H1 (cell line): ENCODE measurements at regions not wholly inside any gene's neighbourhood (a gene's known extent, or its start where the extent isn't known, plus 50 kb on each side); places are given as distances from the start of the nearest gene placed in this dataset.

Source experiments
- CTCF ChIA-PET: fragments of 300-600 bp; sonication (Branson Sonifier 250); formaldehyde crosslinking; loops from one replicate; lab custom pipeline; 2021; ENCODE audit not compliant: partially characterized antibody; lab: Charles Lee
- POLR2A ChIA-PET: fragments of 300-600 bp; sonication (Branson Sonifier 250); formaldehyde crosslinking; loops from one replicate; lab custom pipeline; 2021; ENCODE audit warnings: inconsistent platforms; ENCODE audit not compliant: partially characterized antibody; lab: Charles Lee
- DNase-seq, 2 experiments: peaks; one replicate each; pipeline versions ENCODE4 v3.0.0 to v3.0.0-alpha.2; 2010 to 2022; ENCODE audit warnings: low spot score in 2 of 2, low read depth in 1 of 2, mixed read lengths in 1 of 2
- FAIRE-seq: peaks from 2 replicates; lab custom pipeline; 2011; peaks lifted over from hg19 to GRCh38; lab: Jason Lieb, UNC
- H2AFZ ChIP-seq: 2 replicates; pipeline ENCODE4 v1.8.1; 2012; ENCODE audit warnings: low read length, inconsistent platforms
- H2AK5ac ChIP-seq: 2 replicates; pipeline ENCODE4 v1.6.1; 2013; ENCODE audit warnings: low read depth, low read length
- H2BK120ac ChIP-seq: replicated peaks from 2 replicates; pipeline ENCODE3; 2013; ENCODE audit warnings: low read depth, low read length, inconsistent platforms
- H2BK12ac ChIP-seq: 2 replicates; pipeline ENCODE4 v1.6.1; 2013; ENCODE audit warnings: low read depth, low read length
- H2BK15ac ChIP-seq: 2 replicates; pipeline ENCODE4 v1.6.1; 2013; ENCODE audit warnings: low read length
- H2BK20ac ChIP-seq: 2 replicates; pipeline ENCODE4 v1.6.1; 2013; ENCODE audit warnings: low read length
- H2BK5ac ChIP-seq: 2 replicates; pipeline ENCODE4 v1.6.1; 2013; ENCODE audit warnings: low read depth, low read length
- H3K14ac ChIP-seq: 2 replicates; pipeline ENCODE4 v1.6.1; 2013; ENCODE audit warnings: inconsistent platforms; ENCODE audit not compliant: insufficient read length
- H3K18ac ChIP-seq: 2 replicates; pipeline ENCODE4 v1.6.1; 2013; ENCODE audit warnings: low read length; ENCODE audit errors: extremely low read depth
- H3K23ac ChIP-seq: 2 replicates; pipeline ENCODE4 v1.6.1; 2013; ENCODE audit warnings: inconsistent platforms; ENCODE audit not compliant: insufficient read length
- H3K23me2 ChIP-seq: 2 replicates; pipeline ENCODE4 v1.6.1; 2013; ENCODE audit warnings: low read depth, low read length
- H3K27ac ChIP-seq: 2 replicates; pipeline ENCODE4 v1.6.1; 2011; ENCODE audit warnings: low read depth, low read length, inconsistent platforms
- H3K27me3 ChIP-seq, 4 experiments: replicated peaks in 1 of 4; 1 replicate in 1 of 4; 2 replicates in 3 of 4; pipeline versions ENCODE4 v1.6.1 to v1.8.1; 2011 to 2013; ENCODE audit warnings: low read length in 3 of 4, mild to moderate bottlenecking in 3 of 4, inconsistent platforms in 2 of 4, mixed read lengths in 2 of 4, moderate library complexity in 1 of 4; ENCODE audit not compliant: control insufficient read depth in 3 of 4, insufficient read depth in 3 of 4; ENCODE audit errors: extremely low read depth in 1 of 4
- H3K36me3 ChIP-seq, 4 experiments: 2 replicates each; pipeline versions ENCODE4 v1.6.1 to v1.8.1; 2011 to 2013; ENCODE audit warnings: mild to moderate bottlenecking in 4 of 4, low read length in 3 of 4, moderate library complexity in 2 of 4, control low read depth in 1 of 4, inconsistent platforms in 1 of 4; ENCODE audit not compliant: insufficient read depth in 4 of 4, control insufficient read depth in 2 of 4
- H3K4ac ChIP-seq: replicated peaks from 2 replicates; pipeline ENCODE3; 2013; ENCODE audit warnings: low read length, low read depth, mixed read lengths, inconsistent platforms; ENCODE audit not compliant: insufficient read length
- H3K4me1 ChIP-seq, 4 experiments: replicated peaks in 1 of 4; 1 replicate in 1 of 4; 2 replicates in 3 of 4; pipeline versions ENCODE4 v1.6.1 to v1.8.1; 2011 to 2013; ENCODE audit warnings: low read length in 3 of 4, inconsistent platforms in 2 of 4, mixed read lengths in 1 of 4; ENCODE audit not compliant: insufficient read depth in 4 of 4, control insufficient read depth in 3 of 4
- H3K4me2 ChIP-seq, 2 experiments: 2 replicates each; pipeline versions ENCODE4 v1.6.1 to v1.8.1; 2011 to 2013; ENCODE audit warnings: low read depth in 2 of 2, low read length in 2 of 2, control low read depth in 1 of 2, inconsistent platforms in 1 of 2, mild to moderate bottlenecking in 1 of 2; ENCODE audit not compliant: insufficient read depth in 1 of 2
- H3K4me3 ChIP-seq, 4 experiments: fragments of 200-600, 300-600 bp in 1 of 4; sonication (generic), shearing (Covaris generic), sonication (Bioruptor Twin) in 1 of 4; 2 replicates each; pipeline versions ENCODE4 v1.5.1 to v1.8.1; 2011 to 2016; ENCODE audit warnings: low read length in 4 of 4, low read depth in 3 of 4, control low read depth in 2 of 4, inconsistent platforms in 2 of 4, mild to moderate bottlenecking in 2 of 4, mixed read lengths in 1 of 4, moderate library complexity in 1 of 4; ENCODE audit not compliant: insufficient read depth in 2 of 4; ENCODE audit errors: extremely low read depth in 1 of 4
- H3K56ac ChIP-seq: replicated peaks from 2 replicates; pipeline ENCODE3; 2013; ENCODE audit warnings: low read depth, mild to moderate bottlenecking, mixed read lengths, low read length, inconsistent platforms; ENCODE audit not compliant: insufficient read length
- H3K79me1 ChIP-seq: 2 replicates; pipeline ENCODE4 v1.6.1; 2013; ENCODE audit warnings: low read depth, low read length, control low read depth
- H3K79me2 ChIP-seq, 2 experiments: 2 replicates each; pipeline versions ENCODE4 v1.6.1 to v1.8.1; 2012 to 2013; ENCODE audit warnings: low read length in 2 of 2, mild to moderate bottlenecking in 2 of 2, inconsistent platforms in 1 of 2; ENCODE audit not compliant: insufficient read depth in 2 of 2, control insufficient read depth in 1 of 2
- H3K9ac ChIP-seq, 4 experiments: replicated peaks in 1 of 4; 1 replicate in 1 of 4; 2 replicates in 3 of 4; pipeline versions ENCODE4 v1.6.1 to v1.8.1; 2011 to 2013; ENCODE audit warnings: low read depth in 3 of 4, low read length in 3 of 4, control low read depth in 2 of 4, mild to moderate bottlenecking in 2 of 4, moderate library complexity in 2 of 4, inconsistent platforms in 1 of 4; ENCODE audit errors: extremely low read depth in 1 of 4
- H3K9me3 ChIP-seq, 2 experiments: 2 replicates each; pipeline versions ENCODE4 v1.6.1 to v1.8.1; 2012 to 2013; ENCODE audit warnings: mild to moderate bottlenecking in 2 of 2, moderate library complexity in 2 of 2, control low read depth in 1 of 2, inconsistent platforms in 1 of 2, low read depth in 1 of 2, low read length in 1 of 2, mixed read lengths in 1 of 2; ENCODE audit not compliant: insufficient read depth in 2 of 2
- H4K20me1 ChIP-seq, 2 experiments: replicated peaks in 1 of 2; 2 replicates each; pipeline versions ENCODE3 to v1.8.1; 2011 to 2013; ENCODE audit warnings: inconsistent platforms in 2 of 2, low read length in 2 of 2, mild to moderate bottlenecking in 1 of 2; ENCODE audit not compliant: insufficient read depth in 2 of 2, control insufficient read depth in 1 of 2
- H4K5ac ChIP-seq: 2 replicates; pipeline ENCODE4 v1.6.1; 2013; ENCODE audit warnings: low read length, low read depth, mixed read lengths, inconsistent platforms; ENCODE audit not compliant: insufficient read length
- H4K8ac ChIP-seq: 2 replicates; pipeline ENCODE4 v1.8.0; 2013; ENCODE audit warnings: mild to moderate bottlenecking, moderate library complexity, low read length, inconsistent platforms; ENCODE audit not compliant: insufficient read depth; ENCODE audit errors: extremely low read depth
- H4K91ac ChIP-seq: replicated peaks from 2 replicates; pipeline ENCODE3; 2013; ENCODE audit warnings: low read length, mixed read lengths, inconsistent platforms; ENCODE audit not compliant: insufficient read length
- ATF3 ChIP-seq: IDR thresholded peaks from 2 replicates; pipeline ENCODE4 v1.6.1; 2011; ENCODE audit warnings: low read depth, mild to moderate bottlenecking, low read length; ENCODE audit not compliant: insufficient read depth
- CEBPB ChIP-seq: IDR thresholded peaks from 2 replicates; pipeline ENCODE4 v1.6.1; 2012; ENCODE audit warnings: low read depth, low read length
- CREB1 ChIP-seq: IDR thresholded peaks from 2 replicates; pipeline ENCODE4 v1.6.1; 2012; ENCODE audit warnings: inconsistent platforms
- GABPA ChIP-seq: IDR thresholded peaks from 2 replicates; pipeline ENCODE4 v1.6.1; 2011; ENCODE audit warnings: mild to moderate bottlenecking, low read length, moderate library complexity, borderline replicate concordance; ENCODE audit not compliant: insufficient read depth
- GTF2F1 ChIP-seq: IDR thresholded peaks from 2 replicates; pipeline ENCODE4 v1.6.1; 2012; ENCODE audit warnings: low read depth, low read length, improper control_type of control experiment, borderline replicate concordance
- JUN ChIP-seq: IDR thresholded peaks from 2 replicates; pipeline ENCODE4 v1.6.1; 2011; ENCODE audit warnings: low read depth, mild to moderate bottlenecking, improper control_type of control experiment, low read length
- JUND ChIP-seq: IDR thresholded peaks from 2 replicates; pipeline ENCODE4 v1.6.1; 2011; ENCODE audit warnings: mild to moderate bottlenecking, improper control_type of control experiment, low read length
- NANOG ChIP-seq: IDR thresholded peaks from 2 replicates; pipeline ENCODE4 v1.6.1; 2011; ENCODE audit warnings: low read length, low read depth, mild to moderate bottlenecking, inconsistent platforms; ENCODE audit not compliant: insufficient read depth, poor library complexity, severe bottlenecking
- NRF1 ChIP-seq: IDR thresholded peaks from 2 replicates; pipeline ENCODE4 v1.6.1; 2011; ENCODE audit warnings: mild to moderate bottlenecking, low read depth, low read length, improper control_type of control experiment
- SP1 ChIP-seq: IDR thresholded peaks from 2 replicates; pipeline ENCODE4 v1.6.1; 2011; ENCODE audit warnings: low read depth, low read length
- TCF12 ChIP-seq: IDR thresholded peaks from 2 replicates; pipeline ENCODE4 v1.6.1; 2011; ENCODE audit warnings: low read depth, mild to moderate bottlenecking, low read length
- USF2 ChIP-seq: IDR thresholded peaks from 2 replicates; pipeline ENCODE4 v1.6.1; 2011; ENCODE audit warnings: low read length, improper control_type of control experiment
- whole genome bisulfite sequencing, 2 experiments: shearing (Covaris generic) in 1 of 2; methylation state at CpG; one replicate each; pipeline versions ENCODE4 v1.1.6 to v1.1.7; 2013 to 2015; ENCODE audit warnings: low lambda C conversion rate in 2 of 2, mixed read lengths in 2 of 2, inconsistent platforms in 1 of 2, low coverage in 1 of 2, missing lambda C conversion rate in 1 of 2; ENCODE audit not compliant: insufficient replicate concordance in 2 of 2, insufficient coverage in 1 of 2, insufficient read length in 1 of 2; ENCODE audit errors: extremely low coverage in 1 of 2, missing lambda C conversion rate in 1 of 2; 5-methylcytosine and 5-hydroxymethylcytosine counted together

GRCh38 chr14:101234244-101234937, 326.9 kb upstream of the DIO3 start:
- H3K4me3 ChIP-seq: no peak overlapping the region
- H2BK5ac ChIP-seq: no peak overlapping the region; the same call in 1 of the 2 replicates
- peaks cover 0 to 6% (median 0%) of the 10 kb centered on the region in 4 experiments; a peak in 3 of 7 replicates for H3K4me1 ChIP-seq
- 0 out of 2 replicates have a peak overlapping the region, but pooled peaks have one; percentile 68 for H2BK12ac ChIP-seq
- 85% methylated on average over 9 of the region's 23 CpGs; no CpG with 5 or more reads in 1 of the 2 experiments for WGBS, 2 experiments
- DNase-seq: no peak
- no peak overlapping the region; the same call in 1 of the 2 replicates for H3K18ac ChIP-seq
- no peaks in the 10 kb centered on the region for H3K23me2 ChIP-seq
- no peak overlapping the region for H3K23ac ChIP-seq
- ChIA-PET CTCF (interaction anchor here (0.5 to 4.7 kb wide), 31 partner anchors 9 to 394 kb away, joined by 3 to 24 read pairs (median 4); no protein-coding TSS in a partner anchor), POLR2A (no interaction called here)
- H3K4ac ChIP-seq: peak overlapping the region; percentile 36
- H3K56ac ChIP-seq: no peak overlapping the region
- H2AFZ ChIP-seq: no peak overlapping the region
- H3K27me3 ChIP-seq: no peaks in the 10 kb centered on the region; a peak in 1 of 7 replicates
- H3K4me2 ChIP-seq: no peak overlapping the region
- no peak overlapping the region for H2BK20ac ChIP-seq
- no peak overlapping the region for H4K5ac ChIP-seq
- H2BK15ac ChIP-seq: peak overlapping the region; percentile 84; the same call in 1 of the 2 replicates
- no peaks in the 10 kb centered on the region for H3K36me3 ChIP-seq
- H4K8ac ChIP-seq: peak overlapping the region; percentile 71
- H3K79me1 ChIP-seq: no peaks in the 10 kb centered on the region
- H2BK120ac ChIP-seq: no peak overlapping the region
- no peaks in the 10 kb centered on the region for H3K9me3 ChIP-seq
- H2AK5ac ChIP-seq: no peak overlapping the region
- no peak for FAIRE-seq
- no peak overlapping the region for H3K14ac ChIP-seq
- H4K20me1 ChIP-seq: peaks cover 0 to 3% of the 10 kb centered on the region in 2 experiments
- no peak overlapping the region for H4K91ac ChIP-seq
- H3K27ac ChIP-seq: no peak overlapping the region
- H3K9ac ChIP-seq: no peak overlapping the region
- no peaks in the 10 kb centered on the region for H3K79me2 ChIP-seq
- TF ChIP-seq JUN (no peak), CREB1 (no peak), ATF3 (no peak), GTF2F1 (no peak), USF2 (no peak), JUND (no peak), GABPA (no peak), TCF12 (no peak), NANOG (no peak), CEBPB (no peak), SP1 (no peak), NRF1 (no peak)
